K562 (cell line): ENCODE measurements at regions not wholly inside any gene's neighbourhood (a gene's known extent, or its start where the extent isn't known, plus 50 kb on each side); places are given as distances from the start of the nearest gene placed in this dataset.

Source experiments
- ATAC-seq: fragments of 200-7000 bp; cut with Tn5 transposase; 3 replicates; pipeline ENCODE4 v1.9.1; 2020; ENCODE audit warnings: moderate library complexity
- BruUV-seq: library from RNA; stranded (reverse); fragments of 400-500 nt; replicated peaks from 2 replicates; lab custom pipeline; 2021; lab: Mats Ljungman, UMichigan
- CTCF ChIA-PET: fragments of 300-600 bp; formaldehyde crosslinking; extraction: SDS; loops from one replicate; lab custom pipeline; 2021; ENCODE audit warnings: low intra/inter-chr PET ratio; lab: Yijun Ruan, JAX
- POLR2A ChIA-PET: fragments of 300-600, 350-650 bp; sonication (Branson Sonifier 250); formaldehyde crosslinking; extraction: SDS; loops from one replicate; lab custom pipeline; 2021; ENCODE audit warnings: antibody characterized with exemption, inconsistent platforms; lab: Yijun Ruan, JAX
- DNase-seq, 4 experiments: peaks; one replicate each; pipeline versions ENCODE4 v3.0.0 to v3.0.0-alpha.2; 2011 to 2018; ENCODE audit warnings: low spot score in 3 of 4, mixed read lengths in 3 of 4; ENCODE audit errors: extremely low read depth in 1 of 4
- FAIRE-seq: peaks from 2 replicates; lab custom pipeline; 2011; peaks lifted over from hg19 to GRCh38; lab: Jason Lieb, UNC
- H2AFZ ChIP-seq: 2 replicates; pipeline ENCODE4 v1.6.0; 2011; ENCODE audit warnings: low read depth, low read length, control low read depth, inconsistent platforms
- H3K27ac ChIP-seq: fragments of 200-600 bp; 3 replicates; pipeline ENCODE4 v1.8.0; 2011; ENCODE audit warnings: low read depth, mild to moderate bottlenecking, control low read depth, inconsistent platforms, low read length, moderate library complexity, mixed read lengths; ENCODE audit errors: extremely low read depth
- H3K27me3 ChIP-seq, 2 experiments: fragments of 300-600 bp in 1 of 2; 2 replicates in 1 of 2; 3 replicates in 1 of 2; pipeline versions ENCODE4 v1.6.0 to v1.8.0; 2011; ENCODE audit warnings: inconsistent platforms in 2 of 2, low read length in 2 of 2, mild to moderate bottlenecking in 1 of 2, mixed read lengths in 1 of 2, moderate library complexity in 1 of 2; ENCODE audit not compliant: control insufficient read depth in 2 of 2, insufficient read depth in 2 of 2
- H3K36me3 ChIP-seq: fragments of 300-600 bp; 3 replicates; pipeline ENCODE4 v1.8.0; 2011; ENCODE audit warnings: mild to moderate bottlenecking, low read length, inconsistent platforms; ENCODE audit not compliant: control insufficient read depth, insufficient read depth
- H3K4me1 ChIP-seq, 2 experiments: fragments of 200-600 bp in 1 of 2; replicated peaks in 1 of 2; 2 replicates in 1 of 2; 3 replicates in 1 of 2; pipeline versions ENCODE4 v1.5.1 to v1.8.0; 2011; ENCODE audit warnings: inconsistent platforms in 2 of 2, low read length in 2 of 2, mild to moderate bottlenecking in 1 of 2, mixed read lengths in 1 of 2, moderate library complexity in 1 of 2; ENCODE audit not compliant: control insufficient read depth in 2 of 2, insufficient read depth in 2 of 2
- H3K4me2 ChIP-seq: 2 replicates; pipeline ENCODE4 v1.6.1; 2011; ENCODE audit warnings: low read length, control low read depth, inconsistent platforms, mixed read lengths; ENCODE audit not compliant: insufficient read depth
- H3K4me3 ChIP-seq: fragments of 200-600 bp; sonication (generic), shearing (Covaris generic); 2 replicates; pipeline ENCODE4 v1.5.1; 2016; ENCODE audit warnings: control low read depth, inconsistent platforms
- H3K79me2 ChIP-seq: fragments of 200-600 bp; 3 replicates; pipeline ENCODE4 v1.8.0; 2011; ENCODE audit warnings: low read length, inconsistent platforms; ENCODE audit not compliant: control insufficient read depth, insufficient read depth
- H3K9ac ChIP-seq, 2 experiments: 2 replicates each; pipeline versions ENCODE4 v1.6.0 to v1.6.1; 2011; ENCODE audit warnings: low read depth in 2 of 2, low read length in 2 of 2, control low read depth in 1 of 2, inconsistent platforms in 1 of 2, mild to moderate bottlenecking in 1 of 2, mixed read lengths in 1 of 2; ENCODE audit not compliant: insufficient read depth in 1 of 2
- H3K9me1 ChIP-seq: one replicate; pipeline ENCODE4 v1.6.0; 2011; ENCODE audit warnings: inconsistent platforms, mild to moderate bottlenecking, low read length, moderate library complexity; ENCODE audit not compliant: control insufficient read depth, insufficient read depth
- H3K9me3 ChIP-seq: replicated peaks from 2 replicates; pipeline ENCODE4 v1.5.1; 2011; ENCODE audit warnings: low read depth, low read length, inconsistent platforms; ENCODE audit not compliant: control insufficient read depth, insufficient read depth
- H4K20me1 ChIP-seq: replicated peaks from 2 replicates; pipeline ENCODE4 v1.6.1; 2011; ENCODE audit warnings: low read length, inconsistent platforms, mixed read lengths; ENCODE audit not compliant: control insufficient read depth, insufficient read depth
- DEAF1 ChIP-seq: fragments of 450-650 bp; formaldehyde crosslinking; IDR thresholded peaks from 2 replicates; pipeline ENCODE4 v1.4.0; 2020; ENCODE audit warnings: mild to moderate bottlenecking, moderate library complexity
- ELK3 ChIP-seq: fragments of 450-650 bp; formaldehyde crosslinking; IDR thresholded peaks from 2 replicates; pipeline ENCODE4 v1.4.0; 2020; ENCODE audit warnings: mild to moderate bottlenecking
- HMG20A ChIP-seq: fragments of 450-650 bp; formaldehyde crosslinking; conservative IDR thresholded peaks from 2 replicates; pipeline ENCODE4 v1.4.0; 2020; ENCODE audit warnings: mild to moderate bottlenecking, mixed read lengths
- TFAP4 ChIP-seq: sonication (generic); formaldehyde crosslinking; IDR thresholded peaks from 2 replicates; pipeline ENCODE4 v1.8.0; 2022; ENCODE audit warnings: missing genetic modification reagents, mild to moderate bottlenecking, moderate library complexity, borderline replicate concordance
- TGIF2 ChIP-seq: sonication (generic); formaldehyde crosslinking; IDR thresholded peaks from 2 replicates; pipeline ENCODE4 v1.8.1; 2022; ENCODE audit warnings: mild to moderate bottlenecking, missing genetic modification reagents, moderate library complexity
- ZNF133 ChIP-seq: fragments of 250-450 bp; sonication (Bioruptor Pico); IDR thresholded peaks from 2 replicates; pipeline ENCODE4 v1.4.0; 2020; ENCODE audit warnings: mild to moderate bottlenecking
- ZNF586 ChIP-seq: fragments of 450-650 bp; formaldehyde crosslinking; conservative IDR thresholded peaks from 2 replicates; pipeline ENCODE4 v1.4.0; 2020; ENCODE audit warnings: mild to moderate bottlenecking, moderate library complexity
- ZNF764 ChIP-seq: fragments of 250-450 bp; sonication (Bioruptor Pico); IDR thresholded peaks from 2 replicates; pipeline ENCODE4 v1.4.0; 2020; ENCODE audit warnings: low read depth, mild to moderate bottlenecking, moderate library complexity
- ZNF778 ChIP-seq: fragments of 450-650 bp; formaldehyde crosslinking; IDR thresholded peaks from 2 replicates; pipeline ENCODE4 v1.4.0; 2020; ENCODE audit warnings: mild to moderate bottlenecking, moderate library complexity
- in situ Hi-C: fragments of 300-500 bp; cut with MboI; formaldehyde crosslinking; loops from 4 replicates; pipeline ENCODE4 v1.15.0; 2018; ENCODE audit warnings: inconsistent platforms, mixed read lengths
- intact Hi-C: fragments of 100-400 bp; cut with micrococcal nuclease; formaldehyde crosslinking; loops from 2 replicates; pipeline ENCODE4 v1.14.2; 2022

GRCh38 chr10:109433434-109433833 is 489.9 kb downstream of the XPNPEP1 start:
- Histone ChIP-seq H3K9me1 (no peaks in the 10 kb centered on the region), H3K9ac (no peak overlapping the region), H3K36me3 (no peaks in the 10 kb centered on the region)
- no peak for ATAC-seq
- FAIRE-seq, result no peak
- POLR2A ChIA-PET, result no interaction called here
- no TSS peak for BruUV-seq
- in situ Hi-C loops, result no loop called here
- TF ChIP-seq TFAP4 (CRISPR knock-in tag) (no peak), ELK3 (CRISPR knock-in tag) (no peak), ZNF764 (no peak), HMG20A (CRISPR knock-in tag) (no peak), ZNF778 (CRISPR knock-in tag) (no peak), TGIF2 (no peak), ZNF133 (CRISPR knock-in tag) (no peak), DEAF1 (CRISPR knock-in tag) (no peak), ZNF586 (CRISPR knock-in tag) (no peak)
- TF ChIP-seq, all 486 proteins: peak for 0
- no peak for DNase-seq
- Histone ChIP-seq H3K4me2 (no peak overlapping the region), H3K4me3 (no peak overlapping the region), H3K4me1 (no peaks in the 10 kb centered on the region), H3K79me2 (no peaks in the 10 kb centered on the region), H4K20me1 (no peaks in the 10 kb centered on the region), H2AFZ (no peak overlapping the region), H3K9me3 (no peaks in the 10 kb centered on the region), H3K27me3 (no peaks in the 10 kb centered on the region), H3K27ac (no peak overlapping the region)
- CTCF ChIA-PET, result no interaction called here
- intact Hi-C loops, result no loop called here
